ENCODE measurements at regions not wholly inside any gene's neighbourhood (a gene's known extent, or its start where the extent isn't known, plus 50 kb on each side); places are given as distances from the start of the nearest gene placed in this dataset.

DNA sequence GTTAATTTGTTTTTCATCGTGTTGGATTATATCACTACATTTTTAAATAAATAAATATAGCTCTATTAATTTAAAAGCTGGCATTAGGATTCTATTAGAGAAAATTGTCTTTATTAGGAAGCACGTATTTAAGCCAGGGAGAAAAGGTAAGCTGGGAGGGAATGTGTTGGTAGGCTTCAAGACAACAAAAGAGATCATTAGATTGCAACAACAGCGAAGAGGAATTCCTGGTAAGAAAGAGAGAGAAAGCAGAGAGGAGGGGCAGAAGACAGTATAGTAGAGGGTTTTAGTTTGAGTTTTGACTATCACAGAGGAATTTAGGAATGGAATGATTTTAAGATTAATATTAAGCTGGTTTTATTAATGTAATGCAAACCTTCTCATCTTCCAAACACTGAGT is 613.6 kb upstream of the USP15 start:
- no TSS peak for BruUV-seq (replicated peaks)

DNA sequence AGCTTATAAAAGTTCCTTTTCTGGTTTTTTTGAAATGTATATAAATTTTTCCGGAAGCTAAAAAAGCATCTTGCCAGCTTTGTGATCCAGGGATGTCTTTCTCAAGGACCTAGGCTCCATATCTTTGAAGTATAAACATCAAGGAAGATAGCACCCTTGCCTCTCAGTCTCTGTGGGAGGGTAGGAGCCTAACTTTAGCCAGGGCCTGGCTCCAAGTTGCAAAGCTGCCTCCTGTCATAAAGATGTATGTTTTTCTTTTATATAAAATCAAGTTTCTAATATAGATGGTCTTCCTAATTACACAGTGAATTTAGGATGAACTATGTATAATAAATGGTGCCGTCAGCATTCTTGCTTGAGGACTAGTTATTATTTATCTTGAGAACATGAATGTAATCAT is 612.6 kb upstream of the USP15 start:
- no peaks in the 10 kb centered on the region for H3K27me3 Mint-ChIP-seq (ENCODE audit: unreplicated experiment)
- H3K4me3 Mint-ChIP-seq (ENCODE audit: low read depth, unreplicated experiment), result no peak overlapping the region
- no TSS peak for BruUV-seq (replicated peaks)
- CTCF ChIA-PET, result no interaction called here
- intact Hi-C loops (cut with micrococcal nuclease; ENCODE audit: unreplicated experiment), result no loop called here
- no peak overlapping the region for H3K27ac Mint-ChIP-seq (ENCODE audit: unreplicated experiment)
- H3K9me3 Mint-ChIP-seq (ENCODE audit: low read depth, unreplicated experiment), result no peaks in the 10 kb centered on the region
- TF ChIP-seq, protein P1, sequence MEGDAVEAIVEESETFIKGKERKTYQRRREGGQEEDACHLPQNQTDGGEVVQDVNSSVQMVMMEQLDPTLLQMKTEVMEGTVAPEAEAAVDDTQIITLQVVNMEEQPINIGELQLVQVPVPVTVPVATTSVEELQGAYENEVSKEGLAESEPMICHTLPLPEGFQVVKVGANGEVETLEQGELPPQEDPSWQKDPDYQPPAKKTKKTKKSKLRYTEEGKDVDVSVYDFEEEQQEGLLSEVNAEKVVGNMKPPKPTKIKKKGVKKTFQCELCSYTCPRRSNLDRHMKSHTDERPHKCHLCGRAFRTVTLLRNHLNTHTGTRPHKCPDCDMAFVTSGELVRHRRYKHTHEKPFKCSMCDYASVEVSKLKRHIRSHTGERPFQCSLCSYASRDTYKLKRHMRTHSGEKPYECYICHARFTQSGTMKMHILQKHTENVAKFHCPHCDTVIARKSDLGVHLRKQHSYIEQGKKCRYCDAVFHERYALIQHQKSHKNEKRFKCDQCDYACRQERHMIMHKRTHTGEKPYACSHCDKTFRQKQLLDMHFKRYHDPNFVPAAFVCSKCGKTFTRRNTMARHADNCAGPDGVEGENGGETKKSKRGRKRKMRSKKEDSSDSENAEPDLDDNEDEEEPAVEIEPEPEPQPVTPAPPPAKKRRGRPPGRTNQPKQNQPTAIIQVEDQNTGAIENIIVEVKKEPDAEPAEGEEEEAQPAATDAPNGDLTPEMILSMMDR (IDR thresholded peaks at IDR 0.05; ENCODE audit: unreplicated experiment), result no peak
- no peak for DNase-seq
- no peaks in the 10 kb centered on the region for H3K36me3 Mint-ChIP-seq (ENCODE audit: insufficient read depth, unreplicated experiment)
- H3K4me1 Mint-ChIP-seq (ENCODE audit: low read depth, unreplicated experiment), result no peaks in the 10 kb centered on the region

More for the DNA sequence above, 613.6 kb upstream of the USP15 start:
- Mint-ChIP-seq H3K4me3 (ENCODE audit: low read depth, unreplicated experiment) (no peak overlapping the region), H3K27me3 (ENCODE audit: unreplicated experiment) (no peaks in the 10 kb centered on the region), H3K27ac (ENCODE audit: unreplicated experiment) (no peak overlapping the region), H3K36me3 (ENCODE audit: insufficient read depth, unreplicated experiment) (no peaks in the 10 kb centered on the region), H3K4me1 (ENCODE audit: low read depth, unreplicated experiment) (no peaks in the 10 kb centered on the region), H3K9me3 (ENCODE audit: low read depth, unreplicated experiment) (no peaks in the 10 kb centered on the region)
- TF ChIP-seq, protein P1 (IDR thresholded peaks at IDR 0.05; ENCODE audit: unreplicated experiment), result no peak
- no peak for DNase-seq
- CTCF ChIA-PET, result no interaction called here
- intact Hi-C loops (cut with micrococcal nuclease; ENCODE audit: unreplicated experiment), result no loop called here

DNA sequence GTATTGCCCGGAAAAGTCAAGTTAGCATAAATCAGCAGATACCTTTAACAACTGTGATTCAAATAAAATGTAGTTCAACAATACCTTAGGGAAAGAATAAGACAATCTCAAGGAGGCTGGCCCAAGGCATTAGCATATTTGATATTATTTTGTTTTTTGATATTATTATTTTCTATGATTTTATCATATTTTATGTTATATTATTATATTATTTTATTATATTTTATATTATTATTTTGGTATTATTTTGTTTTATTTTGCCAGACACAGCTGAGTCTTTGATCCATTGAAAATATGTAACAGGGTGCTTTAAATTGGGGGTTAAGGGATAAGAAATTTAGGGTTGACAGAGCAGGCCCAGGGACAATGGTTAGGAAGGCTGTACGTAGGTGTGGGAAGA is 607.9 kb upstream of the USP15 start:
- intact Hi-C loops (cut with micrococcal nuclease; ENCODE audit: unreplicated experiment), result loop anchor here (10.0 kb wide), 1 partner anchor 543 kb away; a partner anchor contains a TSS
- H3K9me3 Mint-ChIP-seq (ENCODE audit: low read depth, unreplicated experiment), result no peaks in the 10 kb centered on the region
- H3K4me3 Mint-ChIP-seq (ENCODE audit: low read depth, unreplicated experiment), result no peak overlapping the region
- H3K4me1 Mint-ChIP-seq (ENCODE audit: low read depth, unreplicated experiment), result no peaks in the 10 kb centered on the region
- H3K27me3 Mint-ChIP-seq (ENCODE audit: unreplicated experiment), result no peaks in the 10 kb centered on the region
- DNase-seq, result no peak
- CTCF ChIA-PET, result no interaction called here
- no peak overlapping the region for H3K27ac Mint-ChIP-seq (ENCODE audit: unreplicated experiment)
- TF ChIP-seq, protein P1 (IDR thresholded peaks at IDR 0.05; ENCODE audit: unreplicated experiment), result no peak
- no TSS peak for BruUV-seq (replicated peaks)
- H3K36me3 Mint-ChIP-seq (ENCODE audit: insufficient read depth, unreplicated experiment), result no peaks in the 10 kb centered on the region

DNA sequence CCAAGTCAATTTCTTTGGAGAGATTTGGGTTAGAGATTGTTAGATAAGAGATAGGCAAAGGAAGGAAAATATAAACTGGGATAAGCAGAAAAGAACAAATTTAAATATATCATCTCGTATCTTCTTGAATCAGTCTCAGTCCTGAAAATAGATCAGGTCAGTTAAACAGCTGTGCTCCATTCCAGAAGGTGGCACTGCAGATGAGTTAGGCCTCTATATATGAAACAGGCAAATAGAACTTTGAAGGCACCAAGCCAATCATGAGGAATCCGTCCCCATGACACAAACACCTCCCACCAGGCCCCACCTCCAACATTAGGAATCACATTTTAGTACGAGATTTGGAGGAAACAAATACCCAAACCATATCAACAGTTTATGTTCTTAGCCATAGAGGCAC is 605.5 kb upstream of the USP15 start:
- H3K4me1 Mint-ChIP-seq (ENCODE audit: low read depth, unreplicated experiment), result no peaks in the 10 kb centered on the region
- H3K36me3 Mint-ChIP-seq (ENCODE audit: insufficient read depth, unreplicated experiment), result no peaks in the 10 kb centered on the region
- peak; percentile 21 for DNase-seq
- no peak overlapping the region for H3K27ac Mint-ChIP-seq (ENCODE audit: unreplicated experiment)
- H3K9me3 Mint-ChIP-seq (ENCODE audit: low read depth, unreplicated experiment), result peaks cover 2% of the 10 kb centered on the region
- BruUV-seq (replicated peaks), result no TSS peak
- CTCF ChIA-PET, result no interaction called here
- H3K27me3 Mint-ChIP-seq (ENCODE audit: unreplicated experiment), result no peaks in the 10 kb centered on the region
- TF ChIP-seq, protein P1 (IDR thresholded peaks at IDR 0.05; ENCODE audit: unreplicated experiment), result no peak
- intact Hi-C loops (cut with micrococcal nuclease; ENCODE audit: unreplicated experiment), result loop anchor here (1.0 to 10.0 kb wide), 2 partner anchors 339 to 540 kb away; a partner anchor contains a TSS
- no peak overlapping the region for H3K4me3 Mint-ChIP-seq (ENCODE audit: low read depth, unreplicated experiment)

Data from Calu3 (cell line).